Stimulated activated CD8-positive, alpha-beta memory T cell treated with anti-CD3 and anti-CD28 coated beads, Interleukin-15, amount 100 ng/mL, for 48 hours (primary cell): ENCODE measurements at regions not wholly inside any gene's neighbourhood (a gene's known extent, or its start where the extent isn't known, plus 50 kb on each side); places are given as distances from the start of the nearest gene placed in this dataset.

Experiments used
- DNase-seq, 2 donors: peaks; one replicate each; pipeline ENCODE4 v3.0.0-alpha.2; 2020; ENCODE audit warnings: low read depth in 2 of 2

DNA sequence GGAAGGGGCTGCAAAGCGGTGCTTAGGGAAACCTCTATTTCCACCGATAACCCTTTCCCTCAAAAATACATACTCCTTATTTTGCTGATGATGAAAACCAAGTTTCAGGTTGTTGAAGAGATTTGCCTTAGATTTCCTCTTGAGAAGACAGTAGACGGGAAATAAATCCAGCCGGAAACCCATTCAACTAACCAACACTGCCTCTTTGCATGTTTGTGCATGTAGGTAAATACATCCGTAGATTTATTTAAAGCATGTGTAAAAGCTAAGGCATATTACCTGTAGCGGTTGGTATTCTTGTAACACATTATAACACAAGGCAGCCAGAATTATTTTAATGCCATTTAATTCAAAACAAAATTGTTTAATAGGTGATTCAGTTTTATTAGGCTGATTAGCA lies 136.3 kb upstream of the SLC22A23 start:
- DNase-seq, result no peak

DNA sequence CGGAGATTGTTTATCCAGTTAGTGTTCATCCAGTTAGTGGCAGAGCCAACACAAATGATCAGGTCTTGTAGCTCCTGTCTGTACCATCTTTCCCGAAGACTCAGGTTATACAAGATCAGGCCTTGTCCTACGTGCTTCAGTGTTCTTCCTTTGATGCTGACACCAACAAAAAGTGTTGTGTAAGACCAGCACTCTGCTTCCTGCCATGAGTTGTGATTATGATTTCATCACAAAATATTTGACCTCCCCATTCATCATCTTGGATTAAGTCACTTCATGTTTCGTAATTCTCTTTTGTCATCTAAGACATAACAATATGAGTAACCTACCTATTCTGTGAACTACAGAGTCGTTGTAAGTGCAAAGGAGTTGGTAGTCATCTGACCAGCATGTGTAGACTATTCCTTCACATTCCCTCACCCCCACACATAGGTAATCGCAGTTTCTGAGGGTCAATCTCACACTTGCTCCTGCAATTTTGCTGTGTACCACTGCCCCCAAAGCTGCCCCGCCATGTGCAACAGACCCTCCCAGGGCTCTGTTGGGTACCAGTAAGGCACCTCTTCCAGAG lies 135.6 kb upstream of the SLC22A23 start:
- no peak for DNase-seq

- DNase-seq, result no peak
Measured at GRCh38 chr6:3591970-3592369, 135.1 kb upstream of the SLC22A23 start.

- no peak for DNase-seq
Measured at GRCh38 chr6:3587660-3588059, 130.8 kb upstream of the SLC22A23 start.

GRCh38 chr6:3585320-3585935 lies 128.6 kb upstream of the SLC22A23 start:
- no peak for DNase-seq

- DNase-seq, result no peak
Measured at GRCh38 chr6:3584606-3585005, 127.8 kb upstream of the SLC22A23 start.

DNA sequence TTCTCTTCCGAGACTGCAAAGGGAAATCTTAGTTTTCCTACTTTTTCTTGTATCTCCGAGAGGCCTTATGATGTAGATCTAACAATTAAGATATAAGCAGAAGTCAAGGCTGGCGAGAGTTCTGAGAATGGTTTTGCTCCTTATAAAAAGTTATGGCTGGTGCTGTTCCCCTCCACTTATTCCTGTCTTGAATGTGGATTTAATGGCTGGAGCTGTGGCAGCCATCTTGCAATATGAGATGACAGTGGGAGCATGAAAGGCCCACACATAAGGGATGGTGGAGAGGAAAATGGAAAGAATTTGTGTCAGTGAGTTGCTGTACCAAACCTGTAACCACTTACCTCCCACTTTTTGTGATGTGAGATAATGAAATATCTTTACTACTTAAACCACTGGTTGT lies 124.6 kb upstream of the SLC22A23 start:
- no peak for DNase-seq

- DNase-seq, result no peak
Measured at GRCh38 chr6:3579652-3580175, 122.9 kb upstream of the SLC22A23 start.

- no peak for DNase-seq
Measured at GRCh38 chr6:3578981-3579380, 122.1 kb upstream of the SLC22A23 start.

DNA sequence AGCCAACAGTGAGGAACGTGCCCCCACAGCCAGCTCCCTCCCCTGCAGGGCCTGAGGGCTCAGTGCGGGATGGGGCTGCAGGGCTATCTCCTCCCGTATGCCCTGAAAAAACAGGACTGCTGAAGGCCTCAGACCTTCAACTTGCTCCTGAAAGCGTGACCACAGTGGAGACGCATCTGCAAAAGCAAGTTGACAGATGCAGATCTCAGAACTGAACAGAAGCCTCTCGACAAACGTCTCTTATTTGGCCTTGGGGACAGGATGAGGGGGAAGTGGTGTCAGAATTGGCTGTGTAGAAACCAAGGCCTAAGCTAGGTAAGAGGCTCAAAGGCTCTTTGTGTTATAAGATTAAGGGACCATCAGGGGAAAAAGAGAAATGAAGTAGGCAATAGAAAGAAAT lies 120.7 kb upstream of the SLC22A23 start:
- no peak for DNase-seq

DNA sequence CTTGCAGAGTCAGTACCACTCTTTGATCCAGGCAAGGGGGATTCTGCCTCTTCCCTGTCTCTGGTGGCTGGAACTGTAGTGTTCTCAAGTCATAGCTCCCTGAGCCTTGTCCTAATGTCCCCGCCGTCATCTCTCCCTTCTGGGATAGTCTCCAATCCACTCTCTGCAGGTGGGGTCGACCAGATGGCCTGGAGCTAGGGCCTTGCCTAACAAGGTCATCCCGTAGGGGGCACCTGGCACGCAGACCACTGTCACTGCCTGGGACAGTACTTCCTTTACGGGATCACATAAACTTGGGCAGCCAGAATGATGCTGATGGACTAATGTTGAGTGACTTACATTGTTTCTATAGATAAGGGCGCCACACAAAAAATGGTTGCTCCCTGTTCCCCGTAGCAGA lies 118.9 kb upstream of the SLC22A23 start:
- no peak for DNase-seq

GRCh38 chr6:3575166-3575565 lies 118.3 kb upstream of the SLC22A23 start:
- DNase-seq, result no peak

- no peak for DNase-seq
Measured at GRCh38 chr6:3573670-3574069, 116.8 kb upstream of the SLC22A23 start.

DNA sequence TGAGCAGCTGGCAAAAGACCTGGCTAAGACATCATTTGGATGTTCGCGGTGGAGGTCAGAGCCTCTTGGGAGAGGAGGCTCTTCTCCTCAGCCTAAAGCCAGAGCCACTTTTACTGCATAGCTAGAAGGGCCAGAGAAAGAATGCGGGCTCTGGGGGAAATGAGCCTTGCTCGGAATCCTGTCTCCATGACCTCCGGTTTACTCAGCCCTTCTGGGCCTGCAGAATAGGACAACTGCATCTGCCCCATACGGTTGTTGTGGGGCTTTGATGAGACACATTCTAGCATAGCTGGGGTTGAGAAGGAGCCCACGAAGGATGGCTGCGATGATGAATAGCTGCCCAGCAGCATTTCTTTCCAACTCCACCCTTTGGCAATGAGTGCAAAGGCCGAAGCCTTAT lies 115.0 kb upstream of the SLC22A23 start:
- DNase-seq, result no peak

DNA sequence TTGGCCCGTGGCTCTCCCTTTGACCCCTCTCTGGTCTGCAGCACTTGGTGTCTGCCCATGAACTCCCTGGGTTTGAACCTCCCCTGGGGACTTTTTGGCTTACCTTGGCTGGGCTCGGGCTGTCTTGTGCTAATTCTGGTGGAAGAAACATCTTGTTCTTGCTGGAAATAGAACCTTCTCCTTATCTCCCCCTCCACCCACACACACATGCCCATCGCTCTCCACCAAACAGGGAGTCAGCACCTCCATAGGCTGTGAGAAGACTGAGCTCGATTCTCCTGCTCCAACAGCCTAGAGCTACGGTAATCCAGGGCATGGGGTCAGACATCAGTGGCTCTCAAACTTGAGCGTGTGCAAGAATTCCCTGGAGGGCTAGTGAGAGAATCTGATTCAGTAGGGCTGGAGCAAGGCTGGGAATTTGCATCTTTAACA lies 114.4 kb upstream of the SLC22A23 start:
- no peak for DNase-seq

DNA sequence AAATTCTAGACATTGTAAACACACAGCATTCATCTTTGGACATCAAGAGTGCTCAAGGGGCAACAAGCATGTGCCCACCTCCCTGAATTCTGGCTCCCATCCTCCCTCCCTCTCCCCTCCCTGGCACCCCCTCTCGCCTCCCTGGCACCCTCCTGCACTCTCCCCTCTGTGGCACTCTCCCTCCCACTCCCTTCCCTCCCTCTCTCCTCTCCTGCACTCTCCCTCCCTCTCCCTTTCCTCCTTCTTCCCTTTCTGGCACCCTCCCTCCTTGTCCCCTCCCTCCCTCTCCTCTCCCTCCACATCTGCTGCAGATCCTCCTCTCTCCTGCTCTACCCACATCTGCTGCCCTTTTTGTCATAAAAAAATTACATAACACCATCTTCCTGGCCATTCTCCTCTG lies 113.0 kb upstream of the SLC22A23 start:
- DNase-seq, result no peak

- DNase-seq, result no peak
Measured at GRCh38 chr6:3568396-3569082, 111.7 kb upstream of the SLC22A23 start.

GRCh38 chr6:3566812-3567211 lies 110.0 kb upstream of the SLC22A23 start:
- DNase-seq, result no peak

- DNase-seq, result no peak
Measured at GRCh38 chr6:3565291-3565690, 108.4 kb upstream of the SLC22A23 start.

DNA sequence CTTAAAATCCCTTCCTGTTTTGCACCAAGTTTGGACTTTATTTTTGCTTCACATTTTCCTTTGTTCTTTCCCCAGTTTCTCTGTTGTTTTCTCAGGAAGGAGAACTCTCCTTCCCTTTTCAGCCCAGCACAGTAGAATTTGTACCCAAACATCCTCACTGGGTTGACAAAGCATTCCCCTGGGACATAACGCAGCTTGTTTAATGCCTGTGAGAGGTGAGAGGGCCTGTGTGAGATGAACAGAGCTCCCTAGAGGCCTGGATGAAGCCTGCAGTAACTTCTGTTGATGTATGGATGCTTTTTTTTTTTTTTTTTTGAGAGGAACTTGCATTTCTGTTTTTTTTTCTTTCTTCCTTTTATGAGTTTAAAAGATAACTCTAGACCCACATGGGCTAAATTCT lies 104.9 kb upstream of the SLC22A23 start:
- DNase-seq, result no peak

DNA sequence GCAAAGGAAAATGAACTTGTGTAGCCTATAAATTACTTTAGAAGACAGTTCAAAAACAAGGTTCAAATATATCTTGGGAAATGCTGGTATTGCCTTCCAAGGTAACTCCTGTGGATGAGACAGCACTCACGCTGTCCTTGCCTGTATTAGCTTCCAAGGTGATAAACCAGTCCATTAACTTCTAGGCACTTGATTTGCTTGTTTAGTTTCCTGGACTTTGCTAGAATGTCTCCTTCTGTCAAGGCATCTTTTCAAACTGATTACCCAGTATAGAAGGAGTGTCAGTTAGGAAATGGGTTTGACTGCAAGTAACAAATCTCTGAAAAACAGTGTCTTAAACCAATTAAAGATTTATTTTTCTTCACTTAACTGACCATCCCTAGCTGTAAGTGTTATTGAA lies 103.4 kb upstream of the SLC22A23 start:
- no peak for DNase-seq

DNA sequence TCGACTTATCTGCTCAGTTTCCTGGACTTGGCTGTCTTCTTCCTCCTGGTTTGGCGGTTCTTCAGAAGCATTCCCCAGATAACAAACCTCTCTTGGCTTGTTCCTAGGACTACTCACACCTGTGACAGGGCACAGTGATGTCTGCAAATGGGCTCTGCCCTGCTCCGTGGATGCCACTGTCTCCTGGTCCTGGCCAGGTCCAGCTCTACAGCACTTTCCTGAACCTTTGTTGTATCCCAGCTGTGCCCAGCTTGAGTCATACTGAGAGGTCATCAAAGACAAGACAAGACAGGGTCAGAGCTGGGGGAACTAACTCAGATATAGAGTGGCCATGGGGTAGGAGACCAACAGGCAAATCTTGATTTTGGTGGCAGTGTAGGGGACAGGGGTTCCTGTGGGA lies 102.7 kb upstream of the SLC22A23 start:
- no peak for DNase-seq

DNA sequence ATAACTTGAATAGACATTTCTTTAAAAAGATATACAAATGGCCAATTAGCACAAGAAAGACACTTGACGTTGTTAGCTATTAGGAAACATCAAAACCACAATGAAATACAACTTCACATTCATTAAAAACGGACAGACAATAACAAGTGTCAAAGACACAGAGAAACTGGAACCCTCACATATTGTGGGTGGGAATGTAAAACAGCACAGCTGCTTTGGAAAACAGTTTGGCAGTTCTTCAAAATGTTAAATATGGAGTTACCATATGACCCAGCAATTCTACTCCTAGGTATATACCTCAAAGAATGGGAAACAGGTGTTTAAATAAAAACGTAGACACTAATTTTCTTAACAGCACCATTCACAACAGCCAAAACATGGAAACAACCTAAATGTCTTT lies 100.5 kb upstream of the SLC22A23 start:
- no peak for DNase-seq
